ENCODE measurements at regions not wholly inside any gene's neighbourhood (a gene's known extent, or its start where the extent isn't known, plus 50 kb on each side); places are given as distances from the start of the nearest gene placed in this dataset.
"Not testable (repeated sequence)": the region's sequence is repeated elsewhere in the genome, so short reads cannot be mapped to it uniquely, and the experiment has no call there.

- DNase-seq: no peak
These were observed 247.2 kb downstream of the AACS start for GRCh38 chr12:125312471-125312870.

GRCh38 chr12:125314051-125314755 lies 249.0 kb downstream of the AACS start:
- DNase-seq: peak; percentile 51

GRCh38 chr12:125315771-125316170 lies 250.5 kb downstream of the AACS start:
- no peak for DNase-seq

- DNase-seq: no peak
These were observed 254.9 kb downstream of the AACS start for GRCh38 chr12:125320177-125320576.

GRCh38 chr12:125324861-125325490 lies 259.7 kb downstream of the AACS start:
- peak; percentile 31 for DNase-seq

- peak; percentile 38 for DNase-seq
These were observed 264.2 kb downstream of the AACS start for GRCh38 chr12:125329239-125330102.

- DNase-seq: peak; percentile 87
These were observed 265.6 kb downstream of the AACS start for GRCh38 chr12:125330645-125331341.

- no peak for DNase-seq
These were observed 266.3 kb downstream of the AACS start for GRCh38 chr12:125331342-125332052.

GRCh38 chr12:125332900-125333299 lies 267.7 kb downstream of the AACS start:
- no peak for DNase-seq

GRCh38 chr12:125336246-125336645 lies 271.0 kb downstream of the AACS start:
- no peak for DNase-seq

GRCh38 chr12:125340791-125341190 lies 275.6 kb downstream of the AACS start:
- DNase-seq: no peak

GRCh38 chr12:125341422-125341821 lies 276.2 kb downstream of the AACS start:
- no peak for DNase-seq

- no peak for DNase-seq
These were observed 278.4 kb downstream of the AACS start for GRCh38 chr12:125343649-125344048.

GRCh38 chr12:125346362-125346761 lies 281.1 kb downstream of the AACS start:
- DNase-seq: no peak

- no peak for DNase-seq
These were observed 286.6 kb downstream of the AACS start for GRCh38 chr12:125351788-125352187.

- DNase-seq: not testable (repeated sequence)
These were observed 287.8 kb downstream of the AACS start for GRCh38 chr12:125353002-125353401.

- no peak for DNase-seq
These were observed 288.6 kb downstream of the AACS start for GRCh38 chr12:125353871-125354270.

GRCh38 chr12:125355614-125356013 lies 290.4 kb downstream of the AACS start:
- no peak for DNase-seq

GRCh38 chr12:125356111-125356510 lies 290.9 kb downstream of the AACS start:
- DNase-seq: no peak

- DNase-seq: no peak
These were observed 292.3 kb downstream of the AACS start for GRCh38 chr12:125357561-125357960.

- no peak for DNase-seq
These were observed 295.3 kb downstream of the AACS start for GRCh38 chr12:125360540-125360939.

GRCh38 chr12:125371033-125371432 lies 305.8 kb downstream of the AACS start:
- DNase-seq: no peak

Measured in retina (tissue), 1 donor.